SK-N-SH (cell line): ENCODE measurements at regions not wholly inside any gene's neighbourhood (a gene's known extent, or its start where the extent isn't known, plus 50 kb on each side); places are given as distances from the start of the nearest gene placed in this dataset.

ENCODE experiments used
- CTCF ChIA-PET: fragments of 300-600, 350-600 bp; formaldehyde crosslinking; extraction: SDS; loops from one replicate; lab custom pipeline; 2021; lab: Yijun Ruan, JAX
- POLR2A ChIA-PET: fragments of 350-600 bp; sonication (Branson Sonifier 250); formaldehyde crosslinking; extraction: SDS; loops from one replicate; lab custom pipeline; 2020; ENCODE audit warnings: antibody characterized with exemption, inconsistent platforms; lab: Yijun Ruan, JAX
- DNase-seq: peaks from one replicate; pipeline ENCODE4 v3.0.0; 2012
- H2AFZ ChIP-seq: fragments of 200-600 bp; sonication (generic); 2 replicates; pipeline ENCODE4 v1.8.1; 2016; ENCODE audit warnings: antibody characterized with exemption, mild to moderate bottlenecking, low read depth
- H3F3A ChIP-seq: fragments of 200-600 bp; sonication (generic); replicated peaks from 2 replicates; pipeline ENCODE3; 2016; ENCODE audit warnings: antibody characterized with exemption, mild to moderate bottlenecking; ENCODE audit not compliant: insufficient read depth
- H3K27ac ChIP-seq, 2 experiments: fragments of 200-500 bp in 1 of 2; fragments of 200-600 bp in 1 of 2; sonication (Bioruptor generic) in 1 of 2; sonication (generic), shearing (Covaris generic) in 1 of 2; 2 replicates each; pipeline versions ENCODE4 v1.5.1 to v1.6.1; 2014 to 2016; ENCODE audit warnings: low read depth in 2 of 2, inconsistent platforms in 1 of 2, low read length in 1 of 2, mild to moderate bottlenecking in 1 of 2, mixed read lengths in 1 of 2
- H3K27me3 ChIP-seq: fragments of 200-600 bp; sonication (generic), shearing (Covaris generic); 2 replicates; pipeline ENCODE4 v1.6.1; 2016; ENCODE audit warnings: mixed run types; ENCODE audit not compliant: insufficient read depth
- H3K36me3 ChIP-seq, 2 experiments: fragments of 200-500 bp in 1 of 2; fragments of 200-600 bp in 1 of 2; sonication (Bioruptor generic) in 1 of 2; sonication (generic) in 1 of 2; replicated peaks in 1 of 2; 2 replicates each; pipeline versions ENCODE3 to v1.5.1; 2014 to 2016; ENCODE audit warnings: low read length in 1 of 2, mild to moderate bottlenecking in 1 of 2; ENCODE audit not compliant: insufficient read depth in 2 of 2, control insufficient read depth in 1 of 2
- H3K4me1 ChIP-seq, 2 experiments: fragments of 200-500 bp in 1 of 2; fragments of 200-600 bp in 1 of 2; sonication (Bioruptor generic) in 1 of 2; sonication (generic), shearing (Covaris generic) in 1 of 2; 2 replicates each; pipeline versions ENCODE4 v1.5.1 to v1.6.1; 2014 to 2016; ENCODE audit warnings: low read depth in 1 of 2, low read length in 1 of 2, mixed run types in 1 of 2; ENCODE audit not compliant: insufficient read depth in 2 of 2, control insufficient read depth in 1 of 2
- H3K4me2 ChIP-seq: fragments of 200-600 bp; sonication (generic), shearing (Covaris generic); 2 replicates; pipeline ENCODE4 v1.6.1; 2017; ENCODE audit warnings: mixed run types
- H3K4me3 ChIP-seq, 2 experiments: fragments of 200-500 bp in 1 of 2; fragments of 200-600 bp in 1 of 2; sonication (Bioruptor generic) in 1 of 2; sonication (generic), shearing (Covaris generic) in 1 of 2; 2 replicates each; pipeline versions ENCODE4 v1.5.1 to v1.8.1; 2014 to 2016; ENCODE audit warnings: low read depth in 2 of 2, inconsistent platforms in 1 of 2, low read length in 1 of 2, mild to moderate bottlenecking in 1 of 2, mixed read lengths in 1 of 2, moderate library complexity in 1 of 2
- H3K79me2 ChIP-seq: fragments of 200-600 bp; sonication (generic); 2 replicates; pipeline ENCODE4 v1.8.1; 2017; ENCODE audit warnings: mild to moderate bottlenecking; ENCODE audit not compliant: insufficient read depth
- H3K9ac ChIP-seq: fragments of 200-600 bp; sonication (generic); 2 replicates; pipeline ENCODE4 v1.6.1; 2017; ENCODE audit warnings: mixed run types
- H3K9me2 ChIP-seq: fragments of 200-600 bp; sonication (generic); 2 replicates; pipeline ENCODE4 v1.6.1; 2017; ENCODE audit warnings: mixed run types
- H3K9me3 ChIP-seq: fragments of 200-600 bp; sonication (generic); 2 replicates; pipeline ENCODE4 v1.6.1; 2017; ENCODE audit warnings: mixed run types, mild to moderate bottlenecking, moderate library complexity
- H4K20me1 ChIP-seq: fragments of 200-600 bp; sonication (generic); 2 replicates; pipeline ENCODE4 v1.6.1; 2017; ENCODE audit warnings: mild to moderate bottlenecking, mixed run types; ENCODE audit not compliant: insufficient read depth
- ELF1 ChIP-seq: IDR thresholded peaks from 2 replicates; pipeline ENCODE4 v1.4.0; 2012
- EP300 ChIP-seq, 2 experiments: IDR thresholded peaks; 2 replicates each; pipeline versions ENCODE4 v1.4.0 to v1.6.1; 2012; ENCODE audit warnings: borderline replicate concordance in 1 of 2, low read depth in 1 of 2, low read length in 1 of 2
- FOXM1 ChIP-seq: IDR thresholded peaks from 2 replicates; pipeline ENCODE4 v1.4.0; 2012; ENCODE audit warnings: low read depth, mild to moderate bottlenecking
- MEF2A ChIP-seq: IDR thresholded peaks from 2 replicates; pipeline ENCODE4 v1.4.0; 2012; ENCODE audit warnings: low read depth, borderline replicate concordance
- MXI1 ChIP-seq: IDR thresholded peaks from 2 replicates; pipeline ENCODE4 v1.6.1; 2012; ENCODE audit warnings: mild to moderate bottlenecking, low read depth, low read length, improper control_type of control experiment
- RAD21 ChIP-seq: IDR thresholded peaks from 2 replicates; pipeline ENCODE4 v1.6.1; 2012; ENCODE audit warnings: mild to moderate bottlenecking, low read length
- RCOR1 ChIP-seq: fragments of 150-350 bp; IDR thresholded peaks from 2 replicates; pipeline ENCODE4 v1.6.1; 2017; ENCODE audit warnings: antibody characterized with exemption, low read length
- RFX5 ChIP-seq: IDR thresholded peaks from 2 replicates; pipeline ENCODE4 v1.6.1; 2012; ENCODE audit warnings: mild to moderate bottlenecking, improper control_type of control experiment, low read length
- RXRA ChIP-seq: IDR thresholded peaks from 2 replicates; pipeline ENCODE4 v1.4.0; 2012; ENCODE audit warnings: low read depth, mild to moderate bottlenecking, borderline replicate concordance
- SMC3 ChIP-seq: IDR thresholded peaks from 2 replicates; pipeline ENCODE4 v1.6.1; 2012; ENCODE audit warnings: low read depth, low read length, improper control_type of control experiment
- TAF1 ChIP-seq: IDR thresholded peaks from 2 replicates; pipeline ENCODE4 v1.6.1; 2012; ENCODE audit warnings: low read depth, mild to moderate bottlenecking, low read length, moderate library complexity, borderline replicate concordance
- TEAD4 ChIP-seq: IDR thresholded peaks from 2 replicates; pipeline ENCODE4 v1.4.0; 2012; ENCODE audit warnings: mild to moderate bottlenecking, borderline replicate concordance; ENCODE audit not compliant: insufficient read depth
- USF1 ChIP-seq: IDR thresholded peaks from 2 replicates; pipeline ENCODE4 v1.4.0; 2012; ENCODE audit warnings: low read depth, borderline replicate concordance
- USF2 ChIP-seq: fragments of 150-350 bp; IDR thresholded peaks from 2 replicates; pipeline ENCODE4 v1.6.1; 2017; ENCODE audit warnings: antibody characterized with exemption, low read length, low read depth, borderline replicate concordance
- WGBS: methylation state at CpG from one replicate; pipeline ENCODE4 v1.1.6; 2017; ENCODE audit warnings: low lambda C conversion rate; 5-methylcytosine and 5-hydroxymethylcytosine counted together

- Histone ChIP-seq H4K20me1 (no peaks in the 10 kb centered on the region), H3K4me2 (no peak overlapping the region), H3K79me2 (no peaks in the 10 kb centered on the region), H3K36me3 (no peaks in the 10 kb centered on the region), H2AFZ (no peak overlapping the region), H3K4me3 (no peak overlapping the region), H3K9me2 (no peaks in the 10 kb centered on the region), H3K4me1 (no peaks in the 10 kb centered on the region), H3K27me3 (no peaks in the 10 kb centered on the region), H3K27ac (no peak overlapping the region), H3K9me3 (0 out of 2 replicates have a peak, but pooled peaks cover 4% of the 10 kb centered on the region), H3K9ac (no peak overlapping the region), H3F3A (no peaks in the 10 kb centered on the region)
- 15% methylated on average over 4 of the region's 4 CpGs for WGBS
- POLR2A ChIA-PET: no interaction called here
- TF ChIP-seq RAD21 (no peak), SMC3 (no peak)
- no peak for DNase-seq
- CTCF ChIA-PET: interaction anchor here (1.2 kb wide), 1 partner anchor 14 kb away, joined by 3 read pairs; no protein-coding TSS in a partner anchor
Measured at GRCh38 chr6:164695896-164696295, 613.5 kb downstream of the C6orf118 start.

- no peak overlapping the region for H3K27ac ChIP-seq
- no peak for DNase-seq
- CTCF ChIA-PET: no interaction called here
- TF ChIP-seq RXRA (no peak), RCOR1 (no peak), MXI1 (no peak), USF2 (no peak), TAF1 (no peak), TEAD4 (no peak), RFX5 (no peak), FOXM1 (no peak), ELF1 (no peak), EP300 (IDR thresholded peaks at IDR 0.05; ENCODE audit: borderline replicate concordance in 1 of 2, low read depth in 1 of 2, low read length in 1 of 2) (no peak), USF1 (no peak), MEF2A (no peak)
- no peak overlapping the region for H3K4me2 ChIP-seq
- no peaks in the 10 kb centered on the region for H3K27me3 ChIP-seq
- WGBS: 21% methylated on average over 3 of the region's 3 CpGs
- H3K9me2 ChIP-seq: no peaks in the 10 kb centered on the region
- POLR2A ChIA-PET: no interaction called here
- no peak overlapping the region for H2AFZ ChIP-seq
- H3K36me3 ChIP-seq: no peaks in the 10 kb centered on the region
- H4K20me1 ChIP-seq: no peaks in the 10 kb centered on the region
- H3K4me1 ChIP-seq: no peaks in the 10 kb centered on the region; a peak in 1 of 4 replicates
- no peak overlapping the region for H3K9ac ChIP-seq
- no peaks in the 10 kb centered on the region for H3F3A ChIP-seq
- H3K9me3 ChIP-seq: no peaks in the 10 kb centered on the region
- H3K4me3 ChIP-seq: no peak overlapping the region
- H3K79me2 ChIP-seq: no peaks in the 10 kb centered on the region
Measured at GRCh38 chr6:164694386-164694785, 615.0 kb downstream of the C6orf118 start.
